CD4-positive, alpha-beta T cell treated with Interleukin-4 for 4 hours (primary cell): ENCODE measurements at regions not wholly inside any gene's neighbourhood (a gene's known extent, or its start where the extent isn't known, plus 50 kb on each side); places are given as distances from the start of the nearest gene placed in this dataset.

ENCODE experiments used
- DNase-seq: peaks from one replicate; pipeline ENCODE4 v3.0.0-alpha.2; 2020

GRCh38 chr22:47552541-47553205 is 790.2 kb downstream of the TBC1D22A start:
- no peak for DNase-seq

DNA sequence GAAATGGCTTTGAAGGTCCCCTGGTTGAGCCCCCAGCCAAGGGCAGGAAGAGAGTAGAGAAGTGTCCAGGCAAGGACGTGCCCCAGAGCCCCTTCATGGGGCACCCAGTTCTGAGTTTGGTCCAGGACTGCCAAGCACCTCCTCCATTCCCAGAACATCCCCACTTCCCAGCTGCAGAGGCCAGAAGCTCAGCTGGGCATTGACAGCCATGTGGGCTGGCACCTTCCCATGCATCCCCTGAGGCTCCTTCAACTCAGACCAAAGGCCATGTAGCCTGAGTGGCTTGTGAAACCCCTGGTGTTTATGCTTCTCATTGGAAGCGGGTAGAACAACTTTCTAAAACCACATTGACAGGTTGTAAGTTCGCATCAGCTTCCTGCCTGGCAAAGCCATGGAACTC is 789.6 kb downstream of the TBC1D22A start:
- no peak for DNase-seq

DNA sequence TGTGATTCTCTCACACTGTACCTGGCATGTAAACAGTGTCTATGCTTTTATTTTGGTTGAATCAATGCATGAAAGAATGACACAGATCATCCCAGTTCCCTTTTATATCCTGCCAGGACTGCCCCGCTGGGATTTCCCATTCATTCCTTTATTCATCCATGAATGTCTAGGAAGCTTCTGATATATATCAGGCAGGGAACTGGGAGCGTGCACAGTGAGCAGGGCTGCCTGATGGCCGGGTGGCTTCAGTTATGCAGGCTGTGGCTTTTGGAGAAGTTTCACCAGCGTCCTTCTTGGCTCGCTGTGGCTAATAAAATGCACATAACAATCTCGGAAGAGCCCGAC is 789.0 kb downstream of the TBC1D22A start:
- no peak for DNase-seq

DNA sequence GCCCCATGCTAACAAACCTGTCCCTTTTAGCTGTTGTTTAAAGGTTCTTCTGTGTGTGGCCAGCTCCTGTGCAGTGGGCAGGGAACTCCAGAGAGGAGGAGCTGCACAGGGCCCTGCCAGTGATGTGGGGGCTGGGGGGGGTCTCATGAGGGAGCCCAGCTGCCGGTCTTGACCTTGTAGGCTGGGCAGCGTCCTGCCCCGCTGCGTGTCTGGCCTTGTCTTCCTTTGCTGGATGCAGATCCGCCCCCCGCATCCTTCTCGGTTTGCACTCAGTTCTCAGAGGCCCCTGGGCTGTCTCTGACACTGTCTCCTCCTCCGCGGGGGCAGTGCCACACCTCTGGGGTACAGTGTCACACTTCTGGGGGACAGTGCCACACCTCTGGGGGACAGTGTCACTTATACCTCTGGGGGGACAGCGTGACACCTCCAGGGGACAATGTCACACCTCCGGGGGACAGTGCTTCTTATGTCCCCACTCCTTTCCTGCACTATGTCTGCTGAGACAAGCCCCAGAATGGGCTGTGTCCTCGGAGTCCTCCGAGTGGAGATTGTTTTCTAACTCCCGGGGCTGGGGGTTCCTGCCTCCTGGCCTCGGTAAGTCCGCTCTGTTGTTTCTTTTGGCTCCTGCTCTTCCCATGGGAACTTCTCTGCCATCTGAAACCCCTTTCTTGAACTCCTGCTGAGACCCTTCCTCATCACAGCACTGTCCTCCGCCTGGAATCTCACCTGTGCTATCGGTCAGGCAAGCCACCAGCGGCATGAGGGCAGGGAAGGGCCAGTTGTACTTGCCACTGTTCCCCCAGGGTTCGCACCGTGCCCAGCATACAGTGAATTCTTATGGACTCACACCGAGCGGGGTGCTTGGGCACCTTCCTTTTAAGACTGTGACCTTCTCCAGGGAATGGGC is 788.3 kb downstream of the TBC1D22A start:
- no peak for DNase-seq

DNA sequence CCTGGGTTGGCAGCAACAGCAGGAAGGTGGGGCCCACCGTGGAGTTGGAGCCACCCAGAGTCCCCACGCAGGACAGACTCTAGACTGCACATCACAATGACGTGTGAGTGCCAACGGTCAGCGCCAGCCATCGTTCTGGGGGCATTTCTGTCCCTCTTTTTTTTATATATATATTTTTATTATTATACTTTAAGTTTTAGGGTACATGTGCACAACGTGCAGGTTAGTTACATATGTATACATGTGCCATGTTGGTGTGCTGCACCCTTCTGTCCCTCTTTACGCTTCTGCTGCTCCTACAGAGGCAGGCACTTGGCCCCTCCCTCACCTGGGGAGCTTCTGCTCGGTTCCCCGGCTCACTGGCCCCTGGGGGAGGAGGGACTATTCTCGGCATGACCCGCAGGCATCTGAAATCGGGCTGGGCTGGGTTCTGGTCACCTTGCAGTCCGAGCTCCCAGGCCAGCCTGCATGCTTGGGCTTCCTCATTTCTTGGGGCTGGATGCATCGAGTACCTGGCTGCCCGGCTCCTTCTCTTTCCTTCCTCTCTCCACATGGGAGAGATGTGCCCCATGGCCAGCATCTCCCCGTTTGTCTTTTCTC is 787.4 kb downstream of the TBC1D22A start:
- DNase-seq: no peak

- DNase-seq: no peak
These were observed 786.7 kb downstream of the TBC1D22A start for GRCh38 chr22:47548953-47549740.

- DNase-seq: no peak
These were observed 785.6 kb downstream of the TBC1D22A start for GRCh38 chr22:47547881-47548650.

DNA sequence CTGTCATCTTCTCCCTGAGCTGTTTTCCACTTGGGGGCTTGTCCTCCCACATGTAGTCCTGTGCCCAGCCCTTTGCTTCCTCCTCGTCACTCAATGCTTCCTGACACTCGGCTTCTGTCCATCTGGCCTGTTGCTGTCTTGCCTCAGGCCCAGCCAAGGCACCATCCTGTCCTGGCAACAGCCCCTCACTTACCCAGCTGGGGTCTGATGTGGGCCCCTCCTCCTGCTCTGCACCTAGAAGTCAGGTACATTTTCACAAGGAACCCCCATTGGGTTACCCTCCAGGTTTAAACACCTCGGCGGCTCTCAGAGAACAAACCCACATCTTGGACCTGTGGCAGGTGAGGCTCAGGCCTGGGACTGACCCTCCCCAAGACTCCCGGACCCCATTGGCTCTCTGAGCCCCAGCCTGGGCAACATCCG is 784.8 kb downstream of the TBC1D22A start:
- DNase-seq: no peak

DNA sequence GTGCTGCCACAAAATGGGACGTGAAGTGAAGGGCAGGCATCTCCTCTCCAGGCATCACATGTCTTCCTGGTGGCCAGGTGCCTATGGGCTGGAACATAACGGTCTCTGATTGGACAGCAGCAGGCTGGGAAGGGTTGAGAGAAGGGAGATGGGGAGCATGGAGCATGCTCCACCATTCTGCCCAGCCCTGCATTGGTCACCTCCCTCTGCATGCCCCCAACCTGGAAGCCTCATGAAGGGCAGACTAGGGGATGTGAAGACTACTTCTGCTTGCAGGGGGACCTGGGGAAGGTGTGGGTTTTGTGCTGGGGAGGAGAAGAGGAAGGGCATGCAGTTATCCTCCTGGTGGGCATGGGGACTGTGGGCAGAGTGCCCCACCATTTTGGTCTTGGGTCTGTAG is 782.2 kb downstream of the TBC1D22A start:
- no peak for DNase-seq

GRCh38 chr22:47543447-47543846 is 781.0 kb downstream of the TBC1D22A start:
- no peak for DNase-seq

- DNase-seq: no peak
These were observed 777.6 kb downstream of the TBC1D22A start for GRCh38 chr22:47540011-47540410.

GRCh38 chr22:47539374-47539773 is 776.9 kb downstream of the TBC1D22A start:
- no peak for DNase-seq

DNA sequence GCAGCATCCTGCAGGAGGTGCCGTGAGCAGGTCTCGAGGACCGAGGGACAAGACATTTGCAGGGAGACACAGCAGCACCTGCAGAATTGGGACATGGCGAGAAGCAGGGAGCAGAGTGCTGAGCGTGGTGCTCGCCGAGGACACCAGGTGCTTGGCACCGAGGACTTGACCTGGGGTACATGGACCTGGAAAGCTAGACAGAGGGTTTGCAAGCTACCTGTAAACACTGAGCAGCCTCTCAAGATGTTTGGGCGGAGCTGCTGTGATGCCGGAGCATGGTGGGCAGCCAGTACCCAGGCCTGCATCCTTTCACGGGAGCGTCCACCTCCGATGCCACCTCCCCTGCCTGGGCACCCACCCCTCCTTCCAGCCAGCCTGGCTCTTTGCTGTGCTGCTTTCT is 773.2 kb downstream of the TBC1D22A start:
- DNase-seq: no peak

GRCh38 chr22:47534804-47535410 is 772.5 kb downstream of the TBC1D22A start:
- no peak for DNase-seq

DNA sequence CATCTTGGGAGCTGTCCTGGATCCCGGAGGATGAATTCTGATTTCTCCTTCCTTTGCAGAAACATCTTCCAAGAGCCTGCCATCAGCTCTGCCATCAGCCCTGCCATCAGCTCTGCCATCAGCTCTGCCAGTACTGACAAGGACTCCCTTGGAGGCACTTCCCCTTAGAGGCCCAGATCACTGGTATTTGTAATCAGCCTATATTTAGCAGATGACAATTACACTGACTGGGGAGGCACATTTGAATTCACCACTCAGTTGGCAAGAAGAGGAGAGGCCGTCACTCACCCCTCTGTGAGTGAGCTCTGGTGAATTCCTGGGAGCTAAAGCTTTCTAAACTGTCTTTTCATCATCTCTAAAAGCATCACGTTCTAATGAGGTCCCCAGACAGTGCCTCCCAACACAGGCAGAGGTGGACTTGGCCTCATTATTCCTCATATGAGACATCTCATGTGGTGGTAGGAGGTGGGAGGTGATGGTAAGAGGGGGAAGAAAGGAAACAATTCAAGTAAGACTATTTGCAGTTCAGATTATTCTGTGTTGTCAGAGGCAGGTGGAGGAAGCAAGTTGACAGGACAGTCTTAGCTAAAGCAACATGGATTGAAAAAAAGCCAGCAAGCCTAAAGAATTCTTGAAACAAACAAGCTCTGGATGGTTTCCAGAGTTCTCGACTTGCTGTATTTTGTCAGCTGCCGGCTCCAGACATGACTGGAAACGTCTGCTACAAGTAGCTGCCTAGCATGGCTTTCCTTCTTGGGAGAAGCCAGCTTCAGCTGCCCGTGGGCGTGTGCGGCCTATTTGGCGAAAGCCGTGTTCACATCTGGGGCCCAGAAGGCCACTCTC is 771.7 kb downstream of the TBC1D22A start:
- no peak for DNase-seq

DNA sequence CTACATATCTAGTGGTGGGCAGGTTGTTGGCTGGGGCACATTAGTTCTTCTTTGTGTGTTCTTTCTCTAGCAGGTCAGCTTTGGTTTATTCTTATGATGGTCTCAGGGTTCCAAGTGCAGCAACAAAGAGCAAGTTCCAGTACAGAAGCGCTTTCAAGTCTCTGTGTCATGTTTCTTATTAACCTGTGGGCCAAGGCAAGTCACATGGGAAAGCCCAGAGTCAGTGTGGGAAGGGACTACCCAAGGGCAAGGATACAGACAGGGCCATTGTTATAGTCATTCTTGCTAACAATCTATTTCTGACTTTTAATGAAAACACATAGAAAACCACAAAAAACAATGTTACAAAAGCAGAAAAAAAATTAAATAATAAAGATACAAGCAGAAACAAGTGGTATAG is 754.6 kb downstream of the TBC1D22A start:
- no peak for DNase-seq

GRCh38 chr22:47515384-47516125 is 753.1 kb downstream of the TBC1D22A start:
- no peak for DNase-seq

GRCh38 chr22:47512617-47513016 is 750.2 kb downstream of the TBC1D22A start:
- no peak for DNase-seq

GRCh38 chr22:47504962-47505361 is 742.5 kb downstream of the TBC1D22A start:
- DNase-seq: no peak

- no peak for DNase-seq
These were observed 736.6 kb downstream of the TBC1D22A start for GRCh38 chr22:47498969-47499495.
